Small intestine (tissue), 7 donors: ENCODE measurements at regions not wholly inside any gene's neighbourhood (a gene's known extent, or its start where the extent isn't known, plus 50 kb on each side); places are given as distances from the start of the nearest gene placed in this dataset.

ENCODE experiments used
- DNase-seq, 2 donors: peaks; one replicate each; pipeline versions ENCODE4 v3.0.0 to v3.0.0-alpha.2; 2013
- FAIRE-seq: peaks from 2 replicates; lab custom pipeline; 2012; peaks lifted over from hg19 to GRCh38; lab: Jason Lieb, UNC
- H3K27ac ChIP-seq, 3 donors: one replicate each; pipeline ENCODE4 v1.5.1; 2013; ENCODE audit warnings: low read length in 2 of 3, mild to moderate bottlenecking in 2 of 3, control low read depth in 1 of 3, inconsistent platforms in 1 of 3, low read depth in 1 of 3, moderate library complexity in 1 of 3
- H3K27me3 ChIP-seq, 3 donors: one replicate each; pipeline ENCODE4 v1.6.1; 2013; ENCODE audit warnings: low read length in 3 of 3, inconsistent platforms in 1 of 3; ENCODE audit not compliant: control insufficient read depth in 3 of 3, insufficient read depth in 3 of 3
- H3K36me3 ChIP-seq, 3 donors: one replicate each; pipeline ENCODE4 v1.6.1; 2013; ENCODE audit warnings: low read length in 3 of 3, inconsistent platforms in 1 of 3, low read depth in 1 of 3, mild to moderate bottlenecking in 1 of 3, moderate library complexity in 1 of 3; ENCODE audit not compliant: control insufficient read depth in 3 of 3, insufficient read depth in 2 of 3
- H3K4me1 ChIP-seq, 3 donors: one replicate each; pipeline ENCODE4 v1.6.1; 2013; ENCODE audit warnings: low read length in 2 of 3, inconsistent platforms in 1 of 3, low read depth in 1 of 3, mild to moderate bottlenecking in 1 of 3, moderate library complexity in 1 of 3; ENCODE audit not compliant: control insufficient read depth in 3 of 3, insufficient read depth in 2 of 3
- H3K4me3 ChIP-seq, 3 donors: one replicate each; pipeline ENCODE4 v1.5.1; 2013; ENCODE audit warnings: low read length in 3 of 3, control low read depth in 1 of 3, inconsistent platforms in 1 of 3, low read depth in 1 of 3, mild to moderate bottlenecking in 1 of 3, moderate library complexity in 1 of 3
- H3K9me3 ChIP-seq, 2 donors: one replicate each; pipeline ENCODE4 v1.6.1; 2013; ENCODE audit warnings: low read depth in 1 of 2, low read length in 1 of 2; ENCODE audit not compliant: control insufficient read depth in 2 of 2, insufficient read depth in 1 of 2
- WGBS, 3 donors: extraction: QIAGEN DNeasy Blood & Tissue Kit; methylation state at CpG; one replicate each; pipeline ENCODE4 v1.1.7; 2013; 5-methylcytosine and 5-hydroxymethylcytosine counted together
- donor health status: healthy with polysubstance abuse.
- donor health status: control.
- donor health status: control.
- donor health status: Bipolar disorder and iron deficiency.
- donor health status: healthy.

DNA sequence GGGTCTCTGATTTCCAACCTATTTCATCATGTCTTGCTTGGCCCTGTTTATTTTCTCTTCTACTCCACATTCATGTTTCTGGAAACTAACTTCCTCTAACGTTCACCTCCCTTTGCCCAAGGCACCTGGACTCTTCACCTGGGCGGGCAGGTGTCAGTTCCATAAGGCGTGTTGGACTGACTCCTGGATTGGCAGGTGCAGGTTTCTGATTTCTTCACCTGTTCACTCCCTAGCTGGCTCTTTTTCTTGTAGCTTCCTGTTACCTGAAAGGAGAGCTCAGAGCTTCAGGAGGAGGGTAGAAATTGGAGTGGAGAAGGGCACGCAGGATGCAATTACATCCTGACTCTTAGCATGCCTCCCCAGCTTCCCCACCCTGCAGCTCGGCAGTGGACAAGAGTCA lies 350.8 kb upstream of the KLF3 start:
- DNase-seq: peak; percentile 90 to 98
- 12 to 63% (median 36%) methylated on average over 5 of the region's 5 CpGs for WGBS, 3 donors
- peak overlapping the region; percentile 85 to 99 (median 96) for H3K27ac ChIP-seq
- H3K9me3 ChIP-seq: no peaks in the 10 kb centered on the region
- peaks cover 4 to 26% (median 7%) of the 10 kb centered on the region in 3 donors for H3K4me1 ChIP-seq
- FAIRE-seq: no peak
- no peak overlapping the region for H3K4me3 ChIP-seq
- no peaks in the 10 kb centered on the region for H3K36me3 ChIP-seq
- no peaks in the 10 kb centered on the region for H3K27me3 ChIP-seq

- DNase-seq (peak; percentile 86 to 89), FAIRE-seq (no peak)
- H3K36me3 ChIP-seq: no peaks in the 10 kb centered on the region
- WGBS, 3 donors: 15 to 48% (median 37%) methylated on average over 4 of the region's 4 CpGs
- peaks cover 7 to 33% (median 7%) of the 10 kb centered on the region in 3 donors for H3K4me1 ChIP-seq
- no peaks in the 10 kb centered on the region for H3K9me3 ChIP-seq
- no peaks in the 10 kb centered on the region for H3K27me3 ChIP-seq
- peak overlapping the region; percentile 85 to 99 (median 96) for H3K27ac ChIP-seq
- H3K4me3 ChIP-seq: no peak overlapping the region
Measured at GRCh38 chr4:38313999-38314561, 349.9 kb upstream of the KLF3 start.

GRCh38 chr4:38314663-38315062 lies 349.3 kb upstream of the KLF3 start:
- FAIRE-seq (no peak), DNase-seq (peak; percentile 59 to 94)

DNA sequence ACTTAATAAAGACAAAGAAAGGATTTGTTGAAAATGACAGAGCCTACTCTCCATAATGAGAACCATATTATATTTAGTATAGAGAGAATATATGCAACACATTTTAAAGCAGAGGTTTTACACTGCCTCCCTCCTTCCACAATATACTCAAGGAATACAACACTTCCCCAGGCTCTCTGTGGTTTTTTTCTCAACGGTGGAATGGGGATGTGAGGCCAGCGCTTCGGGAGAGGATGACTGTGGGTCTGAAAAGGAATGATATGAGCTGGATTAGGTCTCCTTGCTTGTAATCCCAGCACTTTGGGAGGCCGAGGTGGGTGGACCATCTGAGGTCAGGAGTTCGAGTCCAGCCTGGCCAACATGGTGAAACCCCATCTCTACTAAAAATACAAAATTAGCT lies 348.7 kb upstream of the KLF3 start:
- H3K4me1 ChIP-seq: peaks cover 8 to 45% (median 10%) of the 10 kb centered on the region in 3 donors
- DNase-seq: no peak
- peak overlapping the region; percentile 85 to 99 (median 96) for H3K27ac ChIP-seq
- H3K27me3 ChIP-seq: no peaks in the 10 kb centered on the region
- no peaks in the 10 kb centered on the region for H3K9me3 ChIP-seq
- no peaks in the 10 kb centered on the region for H3K36me3 ChIP-seq
- FAIRE-seq: no peak
- 68 to 84% (median 81%) methylated on average over 5 of the region's 5 CpGs for WGBS, 3 donors
- no peak overlapping the region for H3K4me3 ChIP-seq

More at GRCh38 chr4:38314663-38315062, 349.3 kb upstream of the KLF3 start:
- H3K4me3 ChIP-seq: no peak overlapping the region
- no peaks in the 10 kb centered on the region for H3K36me3 ChIP-seq
- peak overlapping the region; percentile 85 to 99 (median 96) for H3K27ac ChIP-seq
- H3K9me3 ChIP-seq: no peaks in the 10 kb centered on the region
- peaks cover 7 to 39% (median 8%) of the 10 kb centered on the region in 3 donors for H3K4me1 ChIP-seq
- WGBS, 3 donors: 14 to 70% (median 30%) methylated on average over 5 of the region's 5 CpGs
- no peaks in the 10 kb centered on the region for H3K27me3 ChIP-seq

DNA sequence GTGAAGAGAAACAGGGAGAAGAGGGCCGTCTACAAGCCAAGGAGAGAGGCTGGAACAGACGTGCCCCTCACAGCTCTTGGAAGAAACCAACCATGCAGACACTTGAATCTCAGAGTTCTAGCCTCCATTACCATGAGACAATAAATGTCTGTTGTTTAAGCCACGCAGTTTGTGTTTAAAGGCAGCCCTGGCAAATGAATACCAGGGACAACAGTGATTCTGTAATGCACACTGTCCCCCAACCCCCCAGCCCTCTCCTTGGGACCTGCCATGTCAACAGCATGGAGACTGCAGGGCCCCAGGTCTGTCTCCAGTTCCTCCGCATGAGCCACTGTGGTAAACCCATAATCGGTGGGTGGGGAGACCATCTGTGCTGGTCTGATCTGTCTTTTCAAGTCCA lies 348.0 kb upstream of the KLF3 start:
- Histone ChIP-seq H3K36me3 (no peaks in the 10 kb centered on the region), H3K4me3 (no peak overlapping the region), H3K4me1 (peaks cover 8 to 48% (median 13%) of the 10 kb centered on the region in 3 donors), H3K27ac (no peak overlapping the region), H3K27me3 (no peaks in the 10 kb centered on the region), H3K9me3 (no peaks in the 10 kb centered on the region)
- no peak for DNase-seq
- 95 to 98% (median 96%) methylated on average over 5 of the region's 5 CpGs for WGBS, 3 donors
- no peak for FAIRE-seq

DNA sequence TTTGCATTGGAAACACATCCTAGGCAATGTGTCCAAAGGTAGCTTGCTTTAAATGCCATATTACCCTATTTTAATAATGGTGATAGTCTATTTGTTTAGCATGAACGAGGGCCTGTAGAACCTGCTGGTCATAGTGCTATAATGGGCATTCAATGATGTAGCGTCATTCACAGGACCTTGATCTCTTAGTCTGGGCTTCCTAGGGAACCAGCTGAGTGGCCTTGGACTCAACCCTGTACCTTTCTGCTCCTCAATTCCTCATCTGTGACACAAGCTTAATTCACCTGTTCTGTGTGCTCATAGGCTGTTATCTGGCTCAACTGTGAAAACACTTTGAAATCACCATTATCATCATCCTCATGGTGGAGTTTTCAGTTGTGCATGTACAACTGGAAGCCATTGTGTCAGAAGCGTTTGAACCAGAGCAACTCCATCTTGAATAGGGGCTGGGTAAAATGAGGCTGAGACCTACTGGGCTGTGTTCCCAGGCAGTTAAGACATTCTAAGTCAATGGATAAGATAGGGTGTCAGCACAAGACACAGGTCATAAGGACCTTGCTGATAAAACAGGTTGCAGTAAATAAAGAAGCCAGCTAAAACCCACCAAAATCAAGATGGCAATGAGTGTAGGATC lies 346.8 kb upstream of the KLF3 start:
- Histone ChIP-seq H3K4me3 (no peak overlapping the region), H3K27ac (peak overlapping the region in 1 of 3 donors; percentile 71), H3K27me3 (no peaks in the 10 kb centered on the region), H3K9me3 (no peaks in the 10 kb centered on the region), H3K36me3 (no peaks in the 10 kb centered on the region), H3K4me1 (peaks cover 8 to 48% (median 13%) of the 10 kb centered on the region in 3 donors)
- WGBS, 3 donors: 66 to 87% (median 86%) methylated on average over 3 of the region's 3 CpGs
- no peak for FAIRE-seq
- peak in 1 of 2 donors; percentile 67 for DNase-seq

DNA sequence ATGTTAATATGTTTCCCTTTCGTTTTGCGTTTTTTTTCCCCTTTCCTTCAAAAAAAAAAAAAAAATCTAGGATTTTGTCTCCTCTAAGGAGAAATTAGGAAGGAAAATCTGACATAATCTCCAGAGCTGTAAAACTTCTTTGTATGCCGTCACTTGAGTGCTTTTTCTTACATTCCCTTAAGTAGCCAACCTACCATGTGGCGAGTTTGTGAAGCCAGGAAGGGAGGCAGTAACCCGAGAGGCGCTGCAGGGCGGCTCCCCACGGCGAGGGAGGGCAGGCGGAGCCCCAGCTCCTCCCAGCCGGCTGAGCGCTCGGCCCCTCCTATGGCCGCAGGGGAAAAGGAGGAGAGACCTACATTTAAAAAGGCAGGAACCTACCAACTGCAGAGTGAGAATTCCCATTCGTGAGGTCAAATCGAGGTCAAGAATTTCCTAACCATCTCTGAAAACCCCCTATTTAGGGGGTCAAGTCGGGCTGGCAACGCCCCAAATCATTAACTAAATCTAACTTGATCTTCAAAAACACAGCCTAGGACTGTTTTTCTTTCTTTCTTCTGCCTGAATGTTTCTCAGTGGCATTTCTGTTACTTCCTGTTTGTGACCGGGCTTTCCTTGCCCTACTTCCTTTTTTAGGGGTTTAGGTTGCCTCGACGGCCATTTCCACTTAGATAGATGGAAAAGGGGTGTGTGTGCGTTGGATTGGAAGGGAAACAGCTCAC lies 345.1 kb upstream of the KLF3 start:
- Histone ChIP-seq H3K27ac (peak overlapping the region; percentile 85 to 95 (median 90)), H3K27me3 (no peaks in the 10 kb centered on the region), H3K4me1 (peaks cover 8 to 36% (median 11%) of the 10 kb centered on the region in 3 donors), H3K9me3 (no peaks in the 10 kb centered on the region), H3K36me3 (no peaks in the 10 kb centered on the region), H3K4me3 (peak overlapping the region in 2 of 3 donors; percentile 19 to 30)
- DNase-seq (peak; percentile 92 to 93), FAIRE-seq (no peak)
- WGBS, 3 donors: 1 to 3% (median 3%) methylated on average over 22 of the region's 22 CpGs
